GM12872 (cell line): ENCODE measurements at regions not wholly inside any gene's neighbourhood (a gene's known extent, or its start where the extent isn't known, plus 50 kb on each side); places are given as distances from the start of the nearest gene placed in this dataset.

Experiments used
- TF ChIP-seq, protein P1 (sequence below): IDR thresholded peaks from 3 replicates; pipeline ENCODE4 v1.5.1; 2011; ENCODE audit warnings: low read depth, mild to moderate bottlenecking, low read length, moderate library complexity; ENCODE audit not compliant: insufficient read depth

DNA sequence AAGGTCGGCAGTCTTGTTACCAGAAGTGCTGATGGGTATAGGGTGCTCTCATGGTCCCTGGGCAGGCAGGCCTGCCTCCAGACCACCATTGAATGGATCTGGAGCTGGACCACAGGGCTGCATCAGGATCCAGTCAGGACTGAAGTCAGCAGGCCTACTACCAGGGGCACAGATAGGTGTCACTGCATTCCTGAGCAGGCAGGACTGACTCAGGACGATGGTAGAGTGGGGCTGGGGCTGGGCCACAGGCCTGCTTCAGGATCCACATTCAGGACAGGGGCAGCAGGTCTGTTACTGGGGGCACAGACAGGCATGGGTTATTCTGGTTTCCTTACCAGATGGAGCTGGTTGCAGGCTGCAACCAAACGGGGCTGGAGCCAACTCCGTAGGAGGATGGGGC, 51.4 kb upstream of the MAP3K4 start:
- TF ChIP-seq, protein P1, sequence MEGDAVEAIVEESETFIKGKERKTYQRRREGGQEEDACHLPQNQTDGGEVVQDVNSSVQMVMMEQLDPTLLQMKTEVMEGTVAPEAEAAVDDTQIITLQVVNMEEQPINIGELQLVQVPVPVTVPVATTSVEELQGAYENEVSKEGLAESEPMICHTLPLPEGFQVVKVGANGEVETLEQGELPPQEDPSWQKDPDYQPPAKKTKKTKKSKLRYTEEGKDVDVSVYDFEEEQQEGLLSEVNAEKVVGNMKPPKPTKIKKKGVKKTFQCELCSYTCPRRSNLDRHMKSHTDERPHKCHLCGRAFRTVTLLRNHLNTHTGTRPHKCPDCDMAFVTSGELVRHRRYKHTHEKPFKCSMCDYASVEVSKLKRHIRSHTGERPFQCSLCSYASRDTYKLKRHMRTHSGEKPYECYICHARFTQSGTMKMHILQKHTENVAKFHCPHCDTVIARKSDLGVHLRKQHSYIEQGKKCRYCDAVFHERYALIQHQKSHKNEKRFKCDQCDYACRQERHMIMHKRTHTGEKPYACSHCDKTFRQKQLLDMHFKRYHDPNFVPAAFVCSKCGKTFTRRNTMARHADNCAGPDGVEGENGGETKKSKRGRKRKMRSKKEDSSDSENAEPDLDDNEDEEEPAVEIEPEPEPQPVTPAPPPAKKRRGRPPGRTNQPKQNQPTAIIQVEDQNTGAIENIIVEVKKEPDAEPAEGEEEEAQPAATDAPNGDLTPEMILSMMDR = no peak
